Skeletal muscle satellite cell (primary cell): ENCODE measurements at regions not wholly inside any gene's neighbourhood (a gene's known extent, or its start where the extent isn't known, plus 50 kb on each side); places are given as distances from the start of the nearest gene placed in this dataset.
"Not testable (repeated sequence)": the region's sequence is repeated elsewhere in the genome, so short reads cannot be mapped to it uniquely, and the experiment has no call there.

ENCODE experiments used
- H3K27me3 ChIP-seq: 2 replicates; pipeline ENCODE4 v1.7.0; 2013; ENCODE audit warnings: low read length; ENCODE audit not compliant: control insufficient read depth, insufficient read depth
- H3K36me3 ChIP-seq: 2 replicates; pipeline ENCODE4 v1.7.0; 2013; ENCODE audit warnings: mild to moderate bottlenecking, control low read depth, low read length; ENCODE audit not compliant: insufficient read depth
- H3K4me1 ChIP-seq: 2 replicates; pipeline ENCODE4 v1.7.0; 2013; ENCODE audit warnings: low read length; ENCODE audit not compliant: control insufficient read depth, insufficient read depth
- H3K4me2 ChIP-seq: 2 replicates; pipeline ENCODE4 v1.7.0; 2013; ENCODE audit warnings: mild to moderate bottlenecking, low read length
- H3K4me3 ChIP-seq: 2 replicates; pipeline ENCODE4 v1.7.0; 2013; ENCODE audit warnings: low read length
- H3K9ac ChIP-seq: 2 replicates; pipeline ENCODE4 v1.7.0; 2013; ENCODE audit warnings: mild to moderate bottlenecking, low read depth, low read length, moderate library complexity
- H3K9me3 ChIP-seq: replicated peaks from 2 replicates; pipeline ENCODE4 v1.7.0; 2013; ENCODE audit warnings: mild to moderate bottlenecking, control low read depth, low read length

DNA sequence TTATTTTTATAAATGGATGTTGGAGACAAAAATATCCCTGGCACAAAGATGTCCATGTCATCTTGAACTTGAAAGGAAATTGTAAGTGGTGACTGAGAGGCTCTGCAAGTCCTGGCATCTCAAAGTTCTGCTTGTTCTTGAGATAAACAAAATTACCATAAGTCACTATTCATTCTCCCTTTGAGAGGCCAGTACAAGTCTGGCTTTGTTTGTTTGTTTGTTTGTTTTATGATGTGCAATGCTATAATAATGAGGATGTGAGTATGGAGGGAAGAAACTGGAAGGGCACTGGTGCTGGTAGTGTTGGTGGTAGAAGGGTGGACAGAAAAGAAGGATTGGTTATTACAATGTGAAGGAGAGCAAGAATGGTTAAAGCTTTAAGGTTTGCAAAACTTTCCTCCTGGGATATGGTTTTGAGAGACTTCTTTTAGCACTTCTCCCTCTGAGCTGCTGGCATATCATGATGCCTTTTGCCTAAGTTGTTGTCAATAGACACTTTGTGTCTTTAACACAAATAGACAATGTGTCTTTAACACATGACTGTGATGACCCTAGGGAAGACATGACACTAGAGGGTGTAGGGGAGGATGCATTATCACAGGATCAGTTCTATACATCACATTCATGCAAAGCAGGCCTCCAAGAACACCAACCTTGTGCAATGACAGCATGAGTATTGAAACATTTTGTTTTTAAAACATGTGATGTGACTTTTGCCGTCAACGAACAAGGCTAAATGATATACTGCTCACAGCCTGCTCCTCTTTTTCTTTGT, 880.5 kb upstream of the GOT2 start:
- H3K4me3 ChIP-seq: no peak overlapping the region

GRCh38 chr16:59612910-59613620, 878.9 kb upstream of the GOT2 start:
- H3K9me3 ChIP-seq, H3K9ac ChIP-seq, H3K4me3 ChIP-seq: not testable (repeated sequence)

More for the DNA sequence above, 880.5 kb upstream of the GOT2 start:
- H3K4me2 ChIP-seq: no peak overlapping the region
- no peaks in the 10 kb centered on the region for H3K4me1 ChIP-seq
- H3K9ac ChIP-seq: no peak overlapping the region
- no peaks in the 10 kb centered on the region for H3K9me3 ChIP-seq
- H3K36me3 ChIP-seq: no peaks in the 10 kb centered on the region
- no peaks in the 10 kb centered on the region for H3K27me3 ChIP-seq

DNA sequence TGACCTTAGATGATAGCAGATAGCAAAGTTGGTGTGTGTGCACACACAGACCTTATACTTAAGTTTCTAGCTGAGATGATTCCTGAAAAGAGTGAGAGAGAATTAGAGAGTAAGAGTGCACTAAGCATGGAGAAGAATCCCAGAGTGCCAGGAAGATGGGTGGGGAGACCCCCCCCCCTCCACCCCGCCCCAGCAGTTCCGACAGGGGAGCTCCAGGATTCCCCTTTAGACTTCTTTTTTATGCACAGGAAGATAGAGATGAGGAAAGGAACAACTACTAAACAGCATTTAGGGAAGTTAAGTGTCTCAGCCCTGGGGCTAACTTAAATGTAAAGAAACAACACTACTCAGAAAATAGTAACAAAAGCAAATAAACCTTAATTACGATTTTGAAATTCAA, 878.0 kb upstream of the GOT2 start:
- H3K4me1 ChIP-seq: no peaks in the 10 kb centered on the region
- no peaks in the 10 kb centered on the region for H3K27me3 ChIP-seq
- H3K9me3 ChIP-seq: no peaks in the 10 kb centered on the region
- no peak overlapping the region for H3K4me3 ChIP-seq
- no peak overlapping the region for H3K4me2 ChIP-seq
- H3K9ac ChIP-seq: no peak overlapping the region
- no peaks in the 10 kb centered on the region for H3K36me3 ChIP-seq

More at GRCh38 chr16:59612910-59613620, 878.9 kb upstream of the GOT2 start:
- not testable (repeated sequence) for H3K4me2 ChIP-seq, H3K27me3 ChIP-seq, H3K36me3 ChIP-seq, H3K4me1 ChIP-seq

DNA sequence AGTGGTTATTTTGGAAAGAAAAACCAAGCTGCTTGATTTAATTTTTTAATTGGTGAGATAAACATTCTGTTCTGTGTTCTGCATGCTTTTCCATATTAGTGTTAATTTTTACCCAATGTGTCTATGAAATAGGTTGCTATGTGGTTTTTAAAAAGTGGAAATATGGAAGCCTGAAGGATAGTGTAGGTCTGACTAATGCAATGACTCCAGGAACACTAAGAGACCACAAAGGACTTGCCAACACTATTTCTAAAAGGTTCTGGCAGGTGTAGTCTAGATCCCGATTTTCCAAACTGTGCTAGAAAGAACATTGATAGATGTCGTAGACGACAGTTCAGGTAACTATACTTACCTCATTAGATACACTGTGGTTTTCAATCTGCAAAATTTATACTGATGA, 877.4 kb upstream of the GOT2 start:
- no peak overlapping the region for H3K4me2 ChIP-seq
- no peaks in the 10 kb centered on the region for H3K9me3 ChIP-seq
- H3K9ac ChIP-seq: no peak overlapping the region
- no peaks in the 10 kb centered on the region for H3K27me3 ChIP-seq
- no peaks in the 10 kb centered on the region for H3K36me3 ChIP-seq
- H3K4me1 ChIP-seq: no peaks in the 10 kb centered on the region
- H3K4me3 ChIP-seq: no peak overlapping the region

DNA sequence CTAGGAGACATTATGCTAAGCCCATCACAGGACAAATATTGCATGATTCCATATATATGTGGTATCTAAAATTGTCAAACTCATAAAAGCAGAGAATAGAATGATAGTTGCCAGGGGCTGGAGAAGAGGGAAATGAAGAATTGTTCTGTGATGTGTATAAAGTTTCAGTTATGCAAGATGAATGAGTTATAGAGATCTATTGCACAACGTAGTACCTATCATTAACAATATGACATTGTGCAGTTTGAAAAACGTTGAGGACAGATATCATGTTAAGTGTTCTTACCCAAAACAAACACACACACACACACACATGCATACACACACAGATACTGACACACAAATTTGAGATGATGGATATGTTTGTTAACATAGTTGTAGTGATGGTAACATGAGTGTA, 871.6 kb upstream of the GOT2 start:
- Histone ChIP-seq H3K36me3 (no peaks in the 10 kb centered on the region), H3K9ac (no peak overlapping the region), H3K9me3 (no peaks in the 10 kb centered on the region), H3K27me3 (no peaks in the 10 kb centered on the region), H3K4me3 (no peak overlapping the region), H3K4me1 (no peaks in the 10 kb centered on the region), H3K4me2 (no peak overlapping the region)

DNA sequence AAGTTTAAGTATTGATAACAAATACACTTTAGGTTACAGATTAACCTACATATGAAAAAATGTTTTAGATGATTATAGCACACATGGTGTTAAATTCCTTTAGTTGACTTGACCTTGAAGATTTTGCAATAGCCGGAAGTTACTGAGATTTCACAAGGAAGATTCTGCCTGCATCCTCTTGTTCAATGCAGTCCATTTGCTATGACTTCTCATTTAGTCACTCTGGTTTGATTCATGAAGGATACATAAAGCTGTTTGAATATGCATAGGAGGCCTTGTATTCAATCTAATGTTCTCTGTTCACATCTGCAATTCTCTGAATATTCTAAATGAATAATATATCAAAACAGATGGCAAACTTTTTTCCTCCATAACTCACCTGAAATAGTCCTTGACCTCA, 870.2 kb upstream of the GOT2 start:
- H3K4me1 ChIP-seq: no peaks in the 10 kb centered on the region
- H3K27me3 ChIP-seq: no peaks in the 10 kb centered on the region
- H3K9ac ChIP-seq: no peak overlapping the region
- no peaks in the 10 kb centered on the region for H3K36me3 ChIP-seq
- H3K4me2 ChIP-seq: no peak overlapping the region
- H3K9me3 ChIP-seq: no peaks in the 10 kb centered on the region
- no peak overlapping the region for H3K4me3 ChIP-seq

DNA sequence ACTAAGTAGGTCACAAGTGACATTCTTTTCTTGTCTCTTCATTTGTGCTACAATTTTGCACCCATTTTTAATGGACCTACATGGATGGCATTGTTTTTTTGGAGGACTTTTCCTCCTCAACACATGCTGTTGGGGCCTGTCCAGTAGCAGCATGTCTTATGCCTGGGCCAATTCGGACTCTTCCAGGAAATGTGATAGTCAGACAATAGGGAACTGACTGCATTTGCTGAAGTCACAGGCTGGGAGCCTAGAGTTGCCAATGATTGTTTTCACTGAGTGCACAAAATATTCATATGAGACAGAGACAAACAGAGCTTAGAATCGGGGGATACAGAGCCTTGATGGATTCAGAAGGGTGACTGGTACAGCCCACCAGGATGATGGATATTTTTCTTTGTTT, 867.3 kb upstream of the GOT2 start:
- H3K4me2 ChIP-seq: no peak overlapping the region
- no peaks in the 10 kb centered on the region for H3K36me3 ChIP-seq
- no peak overlapping the region for H3K4me3 ChIP-seq
- peaks cover 11% of the 10 kb centered on the region for H3K4me1 ChIP-seq
- no peaks in the 10 kb centered on the region for H3K27me3 ChIP-seq
- no peaks in the 10 kb centered on the region for H3K9me3 ChIP-seq
- H3K9ac ChIP-seq: no peak overlapping the region

GRCh38 chr16:59597269-59597668, 863.2 kb upstream of the GOT2 start:
- Histone ChIP-seq H3K36me3 (no peaks in the 10 kb centered on the region), H3K4me3 (no peak overlapping the region), H3K27me3 (no peaks in the 10 kb centered on the region), H3K4me1 (peaks cover 28% of the 10 kb centered on the region), H3K4me2 (no peak overlapping the region), H3K9ac (no peak overlapping the region), H3K9me3 (no peaks in the 10 kb centered on the region)

- H3K36me3 ChIP-seq: no peaks in the 10 kb centered on the region
- H3K27me3 ChIP-seq: no peaks in the 10 kb centered on the region
- H3K9me3 ChIP-seq: no peaks in the 10 kb centered on the region
- H3K4me1 ChIP-seq: peaks cover 32% of the 10 kb centered on the region
- no peak overlapping the region for H3K4me3 ChIP-seq
- no peak overlapping the region for H3K9ac ChIP-seq
- no peak overlapping the region for H3K4me2 ChIP-seq
Measured at GRCh38 chr16:59596693-59597092, 862.6 kb upstream of the GOT2 start.

- Histone ChIP-seq H3K9me3 (no peaks in the 10 kb centered on the region), H3K9ac (peak overlapping the region; percentile 56), H3K27me3 (no peaks in the 10 kb centered on the region), H3K4me1 (peaks cover 39% of the 10 kb centered on the region), H3K36me3 (no peaks in the 10 kb centered on the region), H3K4me3 (peak overlapping the region; percentile 19), H3K4me2 (peak overlapping the region; percentile 54)
Measured at GRCh38 chr16:59593194-59593661, 859.1 kb upstream of the GOT2 start.

DNA sequence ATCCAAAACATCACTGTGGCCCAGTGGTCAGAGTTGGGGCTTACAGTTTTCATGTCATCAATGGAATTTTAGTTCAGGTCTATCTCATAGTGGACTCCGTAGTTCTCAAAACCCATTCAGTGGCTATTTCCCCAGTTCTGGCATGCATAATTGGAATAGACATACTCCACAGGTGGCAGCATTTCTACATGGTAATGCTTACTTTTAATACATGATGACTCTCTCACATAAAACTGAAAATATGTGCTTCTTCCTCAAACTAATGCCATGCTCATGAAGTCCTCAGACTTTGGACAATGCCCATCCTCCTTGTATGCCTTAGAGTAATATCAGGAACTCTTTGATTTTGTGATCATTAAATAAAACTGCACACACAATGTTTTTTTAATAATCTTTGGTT, 857.4 kb upstream of the GOT2 start:
- H3K9ac ChIP-seq: no peak overlapping the region
- H3K4me2 ChIP-seq: no peak overlapping the region
- no peaks in the 10 kb centered on the region for H3K9me3 ChIP-seq
- no peaks in the 10 kb centered on the region for H3K36me3 ChIP-seq
- no peak overlapping the region for H3K4me3 ChIP-seq
- peaks cover 28% of the 10 kb centered on the region for H3K4me1 ChIP-seq
- H3K27me3 ChIP-seq: no peaks in the 10 kb centered on the region

- Histone ChIP-seq H3K4me2 (no peak overlapping the region), H3K9ac (no peak overlapping the region), H3K4me3 (no peak overlapping the region), H3K9me3 (no peaks in the 10 kb centered on the region), H3K27me3 (no peaks in the 10 kb centered on the region), H3K36me3 (no peaks in the 10 kb centered on the region), H3K4me1 (peaks cover 28% of the 10 kb centered on the region)
Measured at GRCh38 chr16:59590845-59591244, 856.7 kb upstream of the GOT2 start.
